HG02763 (cell line): ENCODE measurements at regions not wholly inside any gene's neighbourhood (a gene's known extent, or its start where the extent isn't known, plus 50 kb on each side); places are given as distances from the start of the nearest gene placed in this dataset.
"Not testable (repeated sequence)": the region's sequence is repeated elsewhere in the genome, so short reads cannot be mapped to it uniquely, and the experiment has no call there.

Experiments used
- ATAC-seq: cut with Tn5 transposase; IDR thresholded peaks from one replicate; pipeline ENCODE4 v1.9.1; 2021; ENCODE audit warnings: mild to moderate bottlenecking, moderate library complexity; ENCODE audit not compliant: unreplicated experiment

GRCh38 chr10:23493711-23494110 lies 54.8 kb downstream of the OTUD1 start:
- ATAC-seq, result no peak

GRCh38 chr10:23496727-23497126 lies 57.9 kb downstream of the OTUD1 start:
- ATAC-seq, result no peak

- no peak for ATAC-seq
Observed at GRCh38 chr10:23499372-23500132, 60.7 kb downstream of the OTUD1 start.

GRCh38 chr10:23505797-23506465 lies 67.1 kb downstream of the OTUD1 start:
- no peak for ATAC-seq

- no peak for ATAC-seq
Observed at GRCh38 chr10:23512355-23513058, 73.6 kb downstream of the OTUD1 start.

- ATAC-seq, result not testable (repeated sequence)
Observed at GRCh38 chr10:23513621-23514020, 74.7 kb downstream of the OTUD1 start.

- ATAC-seq, result no peak
Observed at GRCh38 chr10:23514321-23514720, 75.4 kb downstream of the OTUD1 start.

- no peak for ATAC-seq
Observed at GRCh38 chr10:23516530-23516929, 77.7 kb downstream of the OTUD1 start.

GRCh38 chr10:23517155-23517554 lies 78.3 kb downstream of the OTUD1 start:
- ATAC-seq, result no peak

- ATAC-seq, result no peak
Observed at GRCh38 chr10:23521735-23522134, 82.9 kb downstream of the OTUD1 start.

GRCh38 chr10:23522345-23522744 lies 83.5 kb downstream of the OTUD1 start:
- no peak for ATAC-seq

GRCh38 chr10:23523251-23523650 lies 84.4 kb downstream of the OTUD1 start:
- ATAC-seq, result no peak

- ATAC-seq, result no peak
Observed at GRCh38 chr10:23525406-23525805, 86.5 kb downstream of the OTUD1 start.

- ATAC-seq, result no peak
Observed at GRCh38 chr10:23528419-23528818, 89.5 kb downstream of the OTUD1 start.

- ATAC-seq, result no peak
Observed at GRCh38 chr10:23529625-23530024, 90.8 kb downstream of the OTUD1 start.

GRCh38 chr10:23530079-23530478 lies 91.2 kb downstream of the OTUD1 start:
- no peak for ATAC-seq

- no peak for ATAC-seq
Observed at GRCh38 chr10:23533212-23533611, 94.3 kb downstream of the OTUD1 start.

GRCh38 chr10:23534326-23534725 lies 95.5 kb downstream of the OTUD1 start:
- no peak for ATAC-seq

GRCh38 chr10:23534761-23535160 lies 95.9 kb downstream of the OTUD1 start:
- no peak for ATAC-seq

GRCh38 chr10:23535381-23535780 lies 96.5 kb downstream of the OTUD1 start:
- ATAC-seq, result no peak

- ATAC-seq, result no peak
Observed at GRCh38 chr10:23538968-23539367, 100.1 kb downstream of the OTUD1 start.
